Small intestine (tissue), 7 donors: ENCODE measurements at regions not wholly inside any gene's neighbourhood (a gene's known extent, or its start where the extent isn't known, plus 50 kb on each side); places are given as distances from the start of the nearest gene placed in this dataset.
"Not testable (repeated sequence)": the region's sequence is repeated elsewhere in the genome, so short reads cannot be mapped to it uniquely, and the experiment has no call there.

Experiments
- DNase-seq, 2 donors: peaks; one replicate each; pipeline versions ENCODE4 v3.0.0 to v3.0.0-alpha.2; 2013
- FAIRE-seq: peaks from 2 replicates; lab custom pipeline; 2012; peaks lifted over from hg19 to GRCh38; lab: Jason Lieb, UNC
- H3K27ac ChIP-seq, 3 donors: one replicate each; pipeline ENCODE4 v1.5.1; 2013; ENCODE audit warnings: low read length in 2 of 3, mild to moderate bottlenecking in 2 of 3, control low read depth in 1 of 3, inconsistent platforms in 1 of 3, low read depth in 1 of 3, moderate library complexity in 1 of 3
- H3K27me3 ChIP-seq, 3 donors: one replicate each; pipeline ENCODE4 v1.6.1; 2013; ENCODE audit warnings: low read length in 3 of 3, inconsistent platforms in 1 of 3; ENCODE audit not compliant: control insufficient read depth in 3 of 3, insufficient read depth in 3 of 3
- H3K36me3 ChIP-seq, 3 donors: one replicate each; pipeline ENCODE4 v1.6.1; 2013; ENCODE audit warnings: low read length in 3 of 3, inconsistent platforms in 1 of 3, low read depth in 1 of 3, mild to moderate bottlenecking in 1 of 3, moderate library complexity in 1 of 3; ENCODE audit not compliant: control insufficient read depth in 3 of 3, insufficient read depth in 2 of 3
- H3K4me1 ChIP-seq, 3 donors: one replicate each; pipeline ENCODE4 v1.6.1; 2013; ENCODE audit warnings: low read length in 2 of 3, inconsistent platforms in 1 of 3, low read depth in 1 of 3, mild to moderate bottlenecking in 1 of 3, moderate library complexity in 1 of 3; ENCODE audit not compliant: control insufficient read depth in 3 of 3, insufficient read depth in 2 of 3
- H3K4me3 ChIP-seq, 3 donors: one replicate each; pipeline ENCODE4 v1.5.1; 2013; ENCODE audit warnings: low read length in 3 of 3, control low read depth in 1 of 3, inconsistent platforms in 1 of 3, low read depth in 1 of 3, mild to moderate bottlenecking in 1 of 3, moderate library complexity in 1 of 3
- H3K9me3 ChIP-seq, 2 donors: one replicate each; pipeline ENCODE4 v1.6.1; 2013; ENCODE audit warnings: low read depth in 1 of 2, low read length in 1 of 2; ENCODE audit not compliant: control insufficient read depth in 2 of 2, insufficient read depth in 1 of 2
- WGBS, 3 donors: extraction: QIAGEN DNeasy Blood & Tissue Kit; methylation state at CpG; one replicate each; pipeline ENCODE4 v1.1.7; 2013; 5-methylcytosine and 5-hydroxymethylcytosine counted together
- donor health status: healthy with polysubstance abuse.
- donor health status: control.
- donor health status: control.
- donor health status: Bipolar disorder and iron deficiency.
- donor health status: healthy.

- H3K36me3 ChIP-seq = no peaks in the 10 kb centered on the region
- no peaks in the 10 kb centered on the region for H3K9me3 ChIP-seq
- WGBS, 3 donors = 83 to 93% (median 90%) methylated on average over 2 of the region's 2 CpGs
- no peak overlapping the region for H3K4me3 ChIP-seq
- H3K27me3 ChIP-seq = no peaks in the 10 kb centered on the region
- H3K4me1 ChIP-seq = no peaks in the 10 kb centered on the region
- H3K27ac ChIP-seq = no peak overlapping the region
- FAIRE-seq (no peak), DNase-seq (no peak)
These were observed 717.1 kb downstream of the SEMA5A start for GRCh38 chr5:8828596-8829322.

- Histone ChIP-seq H3K27me3 (no peaks in the 10 kb centered on the region), H3K36me3 (no peaks in the 10 kb centered on the region), H3K4me1 (no peaks in the 10 kb centered on the region), H3K27ac (no peak overlapping the region), H3K9me3 (no peaks in the 10 kb centered on the region), H3K4me3 (no peak overlapping the region)
- FAIRE-seq (no peak), DNase-seq (no peak)
These were observed 716.4 kb downstream of the SEMA5A start for GRCh38 chr5:8829323-8830029.

- H3K27me3 ChIP-seq = no peaks in the 10 kb centered on the region
- no peaks in the 10 kb centered on the region for H3K4me1 ChIP-seq
- WGBS, 3 donors = 15 to 65% (median 23%) methylated on average over 3 of the region's 3 CpGs
- H3K36me3 ChIP-seq = no peaks in the 10 kb centered on the region
- no peak overlapping the region for H3K27ac ChIP-seq
- H3K4me3 ChIP-seq = no peak overlapping the region
- FAIRE-seq = no peak
- DNase-seq = no peak
- H3K9me3 ChIP-seq = no peaks in the 10 kb centered on the region
These were observed 714.6 kb downstream of the SEMA5A start for GRCh38 chr5:8831251-8831650.

- no peak overlapping the region for H3K27ac ChIP-seq
- WGBS, 3 donors = 69 to 81% (median 71%) methylated on average over 1 of the region's 1 CpG
- H3K4me3 ChIP-seq = no peak overlapping the region
- FAIRE-seq (peak; percentile 51), DNase-seq (no peak)
- H3K27me3 ChIP-seq = no peaks in the 10 kb centered on the region
- no peaks in the 10 kb centered on the region for H3K36me3 ChIP-seq
- H3K9me3 ChIP-seq = no peaks in the 10 kb centered on the region
- no peaks in the 10 kb centered on the region for H3K4me1 ChIP-seq
These were observed 714.0 kb downstream of the SEMA5A start for GRCh38 chr5:8831854-8832253.

GRCh38 chr5:8839361-8840055, 706.4 kb downstream of the SEMA5A start:
- H3K27ac ChIP-seq = no peak overlapping the region
- no peak overlapping the region for H3K4me3 ChIP-seq
- FAIRE-seq (no peak), DNase-seq (no peak)
- no peaks in the 10 kb centered on the region for H3K36me3 ChIP-seq
- no peaks in the 10 kb centered on the region for H3K27me3 ChIP-seq
- H3K9me3 ChIP-seq = peaks cover 0 to 20% of the 10 kb centered on the region in 2 donors
- WGBS, 3 donors = 85 to 87% (median 86%) methylated on average over 22 of the region's 22 CpGs
- no peaks in the 10 kb centered on the region for H3K4me1 ChIP-seq

GRCh38 chr5:8840237-8840636, 705.6 kb downstream of the SEMA5A start:
- H3K4me3 ChIP-seq = no peak overlapping the region
- FAIRE-seq (no peak), DNase-seq (no peak)
- peaks cover 0 to 20% of the 10 kb centered on the region in 2 donors for H3K9me3 ChIP-seq
- H3K27me3 ChIP-seq = no peaks in the 10 kb centered on the region
- 82 to 90% (median 90%) methylated on average over 28 to 39 of the region's 39 CpGs for WGBS, 3 donors
- no peak overlapping the region for H3K27ac ChIP-seq
- H3K36me3 ChIP-seq = no peaks in the 10 kb centered on the region
- no peaks in the 10 kb centered on the region for H3K4me1 ChIP-seq

GRCh38 chr5:8840746-8841145, 705.1 kb downstream of the SEMA5A start:
- not testable (repeated sequence) for H3K27ac ChIP-seq, H3K36me3 ChIP-seq, FAIRE-seq, H3K4me3 ChIP-seq, H3K4me1 ChIP-seq, H3K27me3 ChIP-seq, DNase-seq
- peaks cover 0 to 20% of the 10 kb centered on the region in 2 donors for H3K9me3 ChIP-seq
- 89 to 91% (median 90%) methylated on average over 8 of the region's 8 CpGs for WGBS, 3 donors

GRCh38 chr5:8842971-8843551, 702.8 kb downstream of the SEMA5A start:
- Histone ChIP-seq H3K36me3 (no peaks in the 10 kb centered on the region), H3K4me1 (no peaks in the 10 kb centered on the region), H3K9me3 (peaks cover 0 to 20% of the 10 kb centered on the region in 2 donors), H3K27me3 (no peaks in the 10 kb centered on the region), H3K27ac (peak overlapping the region in 2 of 3 donors; percentile 11 to 76), H3K4me3 (no peak overlapping the region)
- WGBS, 3 donors = 66 to 78% (median 66%) methylated on average over 5 of the region's 5 CpGs
- peak in 1 of 2 donors; percentile 13 for DNase-seq
- FAIRE-seq = no peak
